ENCODE measurements at regions not wholly inside any gene's neighbourhood (a gene's known extent, or its start where the extent isn't known, plus 50 kb on each side); places are given as distances from the start of the nearest gene placed in this dataset.
A peak's percentile ranks its signal among the peaks of the same experiment; 100 is the strongest.

DNA sequence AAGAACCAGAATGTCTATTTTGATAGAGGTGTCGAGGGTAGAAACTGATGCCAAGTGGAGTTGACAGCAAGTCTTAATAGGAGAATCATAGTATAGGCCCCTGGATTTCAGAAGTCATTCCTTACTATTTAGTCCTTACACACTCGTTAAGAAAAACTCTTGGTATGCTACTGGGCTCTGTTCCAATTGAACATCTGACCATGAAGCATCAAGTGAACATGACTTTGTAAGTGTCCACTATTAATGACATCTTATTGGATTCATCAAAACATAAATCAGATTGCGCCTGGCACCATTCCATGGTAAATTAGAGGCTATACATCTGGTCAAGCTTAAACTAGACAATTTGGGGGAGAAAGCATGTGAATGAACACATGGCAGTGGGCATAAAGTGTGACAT is 1056.5 kb upstream of the EDIL3 start:
- Mint-ChIP-seq H3K27me3 (ENCODE audit: low read depth) (peaks cover 4% of the 10 kb centered on the region), H3K9me3 (ENCODE audit: low read depth) (no peaks in the 10 kb centered on the region), H3K27ac (ENCODE audit: unreplicated experiment) (no peak overlapping the region), H3K4me1 (ENCODE audit: low read depth) (no peaks in the 10 kb centered on the region), H3K36me3 (ENCODE audit: low read depth) (no peaks in the 10 kb centered on the region), H3K4me3 (ENCODE audit: unreplicated experiment) (no peak overlapping the region)
- no peak for DNase-seq (ENCODE audit: low spot score)
- TF ChIP-seq, protein P1, sequence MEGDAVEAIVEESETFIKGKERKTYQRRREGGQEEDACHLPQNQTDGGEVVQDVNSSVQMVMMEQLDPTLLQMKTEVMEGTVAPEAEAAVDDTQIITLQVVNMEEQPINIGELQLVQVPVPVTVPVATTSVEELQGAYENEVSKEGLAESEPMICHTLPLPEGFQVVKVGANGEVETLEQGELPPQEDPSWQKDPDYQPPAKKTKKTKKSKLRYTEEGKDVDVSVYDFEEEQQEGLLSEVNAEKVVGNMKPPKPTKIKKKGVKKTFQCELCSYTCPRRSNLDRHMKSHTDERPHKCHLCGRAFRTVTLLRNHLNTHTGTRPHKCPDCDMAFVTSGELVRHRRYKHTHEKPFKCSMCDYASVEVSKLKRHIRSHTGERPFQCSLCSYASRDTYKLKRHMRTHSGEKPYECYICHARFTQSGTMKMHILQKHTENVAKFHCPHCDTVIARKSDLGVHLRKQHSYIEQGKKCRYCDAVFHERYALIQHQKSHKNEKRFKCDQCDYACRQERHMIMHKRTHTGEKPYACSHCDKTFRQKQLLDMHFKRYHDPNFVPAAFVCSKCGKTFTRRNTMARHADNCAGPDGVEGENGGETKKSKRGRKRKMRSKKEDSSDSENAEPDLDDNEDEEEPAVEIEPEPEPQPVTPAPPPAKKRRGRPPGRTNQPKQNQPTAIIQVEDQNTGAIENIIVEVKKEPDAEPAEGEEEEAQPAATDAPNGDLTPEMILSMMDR (IDR thresholded peaks at IDR 0.05): no peak

DNA sequence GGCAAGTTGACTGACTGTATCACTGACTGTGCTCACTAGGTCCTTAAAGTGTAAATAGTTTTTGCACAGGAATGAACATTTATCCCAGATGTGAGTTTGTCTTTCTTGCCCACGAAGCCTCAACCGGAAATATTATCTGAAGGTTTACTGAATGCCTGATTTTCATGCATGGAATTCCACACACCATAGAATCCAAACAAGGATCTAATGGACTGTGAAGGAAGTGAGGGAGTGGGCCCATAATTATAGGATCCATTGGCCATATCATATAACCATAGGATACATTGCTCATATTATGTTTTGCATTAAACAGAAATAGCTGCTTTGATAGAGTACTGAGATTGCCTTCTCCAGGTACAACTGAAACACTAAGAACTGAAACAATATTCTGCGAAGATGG is 1057.2 kb upstream of the EDIL3 start:
- TF ChIP-seq, protein P1 (IDR thresholded peaks at IDR 0.05): no peak
- Mint-ChIP-seq H3K9me3 (ENCODE audit: low read depth) (no peaks in the 10 kb centered on the region), H3K27me3 (ENCODE audit: low read depth) (peaks cover 6% of the 10 kb centered on the region), H3K4me1 (ENCODE audit: low read depth) (no peaks in the 10 kb centered on the region), H3K36me3 (ENCODE audit: low read depth) (no peaks in the 10 kb centered on the region), H3K27ac (ENCODE audit: unreplicated experiment) (no peak overlapping the region), H3K4me3 (ENCODE audit: unreplicated experiment) (no peak overlapping the region)
- no peak for DNase-seq (ENCODE audit: low spot score)

- H3K9me3 Mint-ChIP-seq (ENCODE audit: low read depth): no peaks in the 10 kb centered on the region
- DNase-seq (ENCODE audit: low spot score): no peak
- TF ChIP-seq, protein P1 (IDR thresholded peaks at IDR 0.05): no peak
- no peak overlapping the region for H3K4me3 Mint-ChIP-seq (ENCODE audit: unreplicated experiment)
- H3K36me3 Mint-ChIP-seq (ENCODE audit: low read depth): no peaks in the 10 kb centered on the region
- H3K4me1 Mint-ChIP-seq (ENCODE audit: low read depth): no peaks in the 10 kb centered on the region
- H3K27ac Mint-ChIP-seq (ENCODE audit: unreplicated experiment): no peak overlapping the region
- peaks cover 9% of the 10 kb centered on the region for H3K27me3 Mint-ChIP-seq (ENCODE audit: low read depth)
These were observed 1067.8 kb upstream of the EDIL3 start for GRCh38 chr5:85452322-85453025.

DNA sequence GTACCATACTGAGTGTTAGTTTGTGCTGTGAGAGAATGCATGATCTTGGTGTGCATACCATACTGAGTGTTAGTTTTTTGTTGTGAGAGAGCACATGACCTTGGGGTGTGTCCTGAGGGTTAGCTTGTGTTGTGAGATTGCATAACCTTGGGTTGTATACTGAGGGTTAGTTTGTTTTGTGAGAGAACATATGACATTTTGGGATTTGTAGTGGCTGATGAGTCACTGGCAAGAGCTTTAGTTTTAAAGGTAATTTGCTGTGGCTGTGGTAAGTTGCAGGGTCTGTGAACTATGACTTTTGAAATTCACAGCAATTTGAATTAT is 1068.3 kb upstream of the EDIL3 start:
- no peak overlapping the region for H3K27ac Mint-ChIP-seq (ENCODE audit: unreplicated experiment)
- H3K27me3 Mint-ChIP-seq (ENCODE audit: low read depth): peaks cover 6% of the 10 kb centered on the region
- H3K4me3 Mint-ChIP-seq (ENCODE audit: unreplicated experiment): no peak overlapping the region
- no peaks in the 10 kb centered on the region for H3K36me3 Mint-ChIP-seq (ENCODE audit: low read depth)
- no peak for DNase-seq (ENCODE audit: low spot score)
- TF ChIP-seq, protein P1 (IDR thresholded peaks at IDR 0.05): no peak
- no peaks in the 10 kb centered on the region for H3K9me3 Mint-ChIP-seq (ENCODE audit: low read depth)
- H3K4me1 Mint-ChIP-seq (ENCODE audit: low read depth): no peaks in the 10 kb centered on the region

- TF ChIP-seq, protein P1 (IDR thresholded peaks at IDR 0.05): no peak
- Mint-ChIP-seq H3K27ac (ENCODE audit: unreplicated experiment) (no peak overlapping the region), H3K4me3 (ENCODE audit: unreplicated experiment) (no peak overlapping the region), H3K9me3 (ENCODE audit: low read depth) (no peaks in the 10 kb centered on the region), H3K4me1 (ENCODE audit: low read depth) (no peaks in the 10 kb centered on the region), H3K27me3 (ENCODE audit: low read depth) (no peaks in the 10 kb centered on the region), H3K36me3 (ENCODE audit: low read depth) (no peaks in the 10 kb centered on the region)
- DNase-seq (ENCODE audit: low spot score): peak; percentile 53
These were observed 1073.6 kb upstream of the EDIL3 start for GRCh38 chr5:85458319-85458718.
